H1 (cell line): ENCODE measurements at regions not wholly inside any gene's neighbourhood (a gene's known extent, or its start where the extent isn't known, plus 50 kb on each side); places are given as distances from the start of the nearest gene placed in this dataset.

Source experiments
- KDM1A ChIP-seq: fragments of 200-600, 300-600 bp; sonication (generic); IDR thresholded peaks from 2 replicates; pipeline ENCODE4 v1.7.1; 2016; ENCODE audit warnings: mild to moderate bottlenecking, low read length, borderline replicate concordance
- SP1 ChIP-seq: IDR thresholded peaks from 2 replicates; pipeline ENCODE4 v1.6.1; 2011; ENCODE audit warnings: low read depth, low read length

- TF ChIP-seq KDM1A (no peak), SP1 (no peak)
Measured at GRCh38 chr13:109694972-109695371, 91.4 kb downstream of the IRS2 start (continued).
